ENCODE measurements at regions not wholly inside any gene's neighbourhood (a gene's known extent, or its start where the extent isn't known, plus 50 kb on each side); places are given as distances from the start of the nearest gene placed in this dataset.
A peak's percentile ranks its signal among the peaks of the same experiment; 100 is the strongest.

DNA sequence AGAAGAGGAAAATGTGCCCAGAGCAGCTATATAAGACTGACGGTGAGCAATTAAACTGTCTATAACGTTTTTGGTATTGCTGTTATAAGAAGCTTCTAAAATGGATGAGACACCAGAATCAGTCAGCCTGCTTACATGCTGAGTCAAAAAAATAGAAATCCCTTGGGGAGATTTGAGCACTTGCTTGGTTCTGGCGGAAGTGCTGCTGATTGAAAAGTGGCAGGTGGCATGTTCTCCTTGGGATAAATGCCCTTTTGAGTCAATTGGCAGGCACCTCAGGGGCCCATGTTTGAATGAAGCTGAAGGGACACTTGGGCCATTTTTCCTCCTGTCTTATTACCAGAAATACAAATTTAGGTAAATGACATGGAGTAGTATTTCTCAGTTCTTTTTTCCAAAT is 148.7 kb downstream of the PTCHD1 start:
- FAIRE-seq (no peak), DNase-seq (ENCODE audit: low read depth, low spot score) (no peak)
- ChIA-PET CTCF (no interaction called here), POLR2A (no interaction called here)
- H3K36me3 ChIP-seq (ENCODE audit: control insufficient read depth in 2 of 2, extremely low read depth in 1 of 2, insufficient read depth in 2 of 2, low read length in 2 of 2): no peaks in the 10 kb centered on the region
- no peaks in the 10 kb centered on the region for H3K79me2 ChIP-seq (ENCODE audit: control insufficient read depth, insufficient read depth, low read length)
- H3K27me3 ChIP-seq (ENCODE audit: control insufficient read depth in 2 of 2, insufficient read depth in 2 of 2, low read length in 2 of 2): no peaks in the 10 kb centered on the region
- H3K9me1 ChIP-seq (replicated peaks; ENCODE audit: control insufficient read depth, extremely low read depth, insufficient read depth, low read length): no peaks in the 10 kb centered on the region
- no peak overlapping the region for H2AFZ ChIP-seq (ENCODE audit: low read depth, low read length)
- H4K20me1 ChIP-seq (replicated peaks; ENCODE audit: control insufficient read depth, extremely low read depth, insufficient read depth, low read length): no peaks in the 10 kb centered on the region
- TF ChIP-seq CTCF (IDR thresholded peaks at IDR 0.05; ENCODE audit: extremely low read depth in 1 of 2, insufficient read depth in 1 of 2, low read depth in 1 of 2, low read length in 2 of 2) (no peak), MYC (IDR thresholded peaks at IDR 0.05; ENCODE audit: low read depth, low read length) (no peak), JUN (IDR thresholded peaks at IDR 0.05; ENCODE audit: borderline replicate concordance, insufficient read depth, insufficient read length, low read depth) (no peak), FOS (IDR thresholded peaks at IDR 0.05; ENCODE audit: borderline replicate concordance, insufficient read depth, low read length) (no peak)
- no peak overlapping the region for H3K27ac ChIP-seq (ENCODE audit: insufficient read depth, low read depth, low read length)
- no peak overlapping the region for H3K4me2 ChIP-seq (ENCODE audit: insufficient read depth, low read length)
- no peak overlapping the region for H3K4me3 ChIP-seq (replicated peaks in 1 of 3; ENCODE audit: insufficient read depth in 1 of 3, low read depth in 1 of 3, low read length in 3 of 3)
- no peak overlapping the region for H3K9ac ChIP-seq (replicated peaks; ENCODE audit: extremely low read depth, insufficient read depth, low read length)
- H3K9me3 ChIP-seq (replicated peaks; ENCODE audit: control insufficient read depth, insufficient read depth, low read length): no peaks in the 10 kb centered on the region
- intact Hi-C loops (cut with micrococcal nuclease): no loop called here
- H3K4me1 ChIP-seq (ENCODE audit: control insufficient read depth, extremely low read depth, insufficient read depth, low read length): no peaks in the 10 kb centered on the region
- dilution Hi-C loops (cut with MboI; ENCODE audit: extremely low pct_ligation_motif_present, low sequenced_read_pairs): no loop called here
- no TSS peak for BruUV-seq (replicated peaks)

DNA sequence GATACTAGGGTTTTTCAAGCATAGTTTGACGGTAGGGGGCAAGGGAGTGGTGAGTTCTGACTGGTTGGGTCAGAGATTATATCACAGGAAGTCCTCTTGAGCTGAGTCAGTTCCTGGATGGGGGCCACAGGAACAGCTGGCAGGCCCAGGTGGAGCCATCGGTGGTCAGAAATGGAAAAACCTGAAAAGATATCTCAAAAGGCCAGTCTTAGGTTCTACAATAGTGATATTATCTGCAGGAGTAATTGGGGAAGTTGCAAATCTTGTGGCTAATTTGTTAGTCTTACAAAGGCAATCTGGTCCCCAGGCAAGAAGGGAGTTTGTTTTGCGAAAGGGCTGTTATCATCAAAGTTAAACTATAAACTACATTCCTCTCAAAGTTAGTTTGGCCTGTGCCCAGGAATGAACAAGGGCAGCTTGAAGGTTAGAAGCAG is 159.3 kb downstream of the PTCHD1 start:
- CTCF ChIA-PET: no interaction called here
- peak; percentile 1 for DNase-seq (ENCODE audit: low read depth, low spot score)

More for the DNA sequence above, 159.3 kb downstream of the PTCHD1 start:
- Histone ChIP-seq H3K27ac (ENCODE audit: insufficient read depth, low read depth, low read length) (no peak overlapping the region), H3K9ac (replicated peaks; ENCODE audit: extremely low read depth, insufficient read depth, low read length) (no peak overlapping the region), H3K4me3 (replicated peaks in 1 of 3; ENCODE audit: insufficient read depth in 1 of 3, low read depth in 1 of 3, low read length in 3 of 3) (no peak overlapping the region), H3K9me1 (replicated peaks; ENCODE audit: control insufficient read depth, extremely low read depth, insufficient read depth, low read length) (no peaks in the 10 kb centered on the region), H4K20me1 (replicated peaks; ENCODE audit: control insufficient read depth, extremely low read depth, insufficient read depth, low read length) (no peaks in the 10 kb centered on the region), H3K79me2 (ENCODE audit: control insufficient read depth, insufficient read depth, low read length) (no peaks in the 10 kb centered on the region), H3K4me1 (ENCODE audit: control insufficient read depth, extremely low read depth, insufficient read depth, low read length) (peaks cover 4% of the 10 kb centered on the region), H2AFZ (ENCODE audit: low read depth, low read length) (no peak overlapping the region), H3K9me3 (replicated peaks; ENCODE audit: control insufficient read depth, insufficient read depth, low read length) (no peaks in the 10 kb centered on the region), H3K27me3 (ENCODE audit: control insufficient read depth in 2 of 2, insufficient read depth in 2 of 2, low read length in 2 of 2) (no peaks in the 10 kb centered on the region), H3K36me3 (ENCODE audit: control insufficient read depth in 2 of 2, extremely low read depth in 1 of 2, insufficient read depth in 2 of 2, low read length in 2 of 2) (no peaks in the 10 kb centered on the region), H3K4me2 (ENCODE audit: insufficient read depth, low read length) (no peak overlapping the region)
- intact Hi-C loops (cut with micrococcal nuclease) (no loop called here), dilution Hi-C loops (cut with MboI; ENCODE audit: extremely low pct_ligation_motif_present, low sequenced_read_pairs) (no loop called here)
- no TSS peak for BruUV-seq (replicated peaks)
- POLR2A ChIA-PET: no interaction called here
- FAIRE-seq: no peak
- TF ChIP-seq EZH2 (IDR thresholded peaks at IDR 0.05; ENCODE audit: borderline replicate concordance, low read depth, low read length, severe bottlenecking) (no peak), MYC (IDR thresholded peaks at IDR 0.05; ENCODE audit: low read depth, low read length) (no peak), GATA2 (IDR thresholded peaks at IDR 0.05; ENCODE audit: insufficient read depth, insufficient read length, low read depth, low read length) (no peak), POLR2AphosphoS5 (IDR thresholded peaks at IDR 0.05; ENCODE audit: insufficient read depth, low read depth, low read length) (no peak)

Measured in endothelial cell of umbilical vein (primary cell).